Posterior cingulate gyrus (tissue), 11 donors: ENCODE measurements at regions not wholly inside any gene's neighbourhood (a gene's known extent, or its start where the extent isn't known, plus 50 kb on each side); places are given as distances from the start of the nearest gene placed in this dataset.
"Not testable (repeated sequence)": the region's sequence is repeated elsewhere in the genome, so short reads cannot be mapped to it uniquely, and the experiment has no call there.

Experiments used
- DNase-seq, 10 donors: peaks; one replicate each; pipeline versions ENCODE4 v3.0.0 to v3.0.0-alpha.2; 2020 to 2021; ENCODE audit warnings: mixed read lengths in 3 of 10
- intact Hi-C: fragments of 100-400 bp; cut with DNase I; formaldehyde crosslinking; loops from one replicate; pipeline ENCODE4 v1.15.1; 2023

DNA sequence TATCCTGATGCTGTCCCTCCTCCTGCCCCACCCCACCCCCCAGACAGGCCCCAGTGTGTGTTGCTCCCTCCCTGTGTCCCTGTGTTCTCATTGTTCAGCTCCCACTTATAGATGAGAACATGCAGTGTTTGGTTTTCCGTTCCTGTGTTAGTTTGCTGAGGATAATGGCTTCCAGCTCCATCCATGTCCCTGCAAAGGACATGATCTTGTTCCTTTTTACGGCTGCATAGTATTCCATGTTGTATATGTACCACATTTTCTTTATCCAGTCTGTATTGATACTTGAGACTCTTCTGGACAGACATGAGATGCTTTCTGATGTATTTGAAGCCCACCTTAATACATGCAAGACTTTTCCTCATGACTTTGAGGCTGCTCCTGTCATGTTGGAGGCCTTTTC lies 91.8 kb upstream of the USP9X start:
- DNase-seq, intact Hi-C loops: not testable (repeated sequence)

DNA sequence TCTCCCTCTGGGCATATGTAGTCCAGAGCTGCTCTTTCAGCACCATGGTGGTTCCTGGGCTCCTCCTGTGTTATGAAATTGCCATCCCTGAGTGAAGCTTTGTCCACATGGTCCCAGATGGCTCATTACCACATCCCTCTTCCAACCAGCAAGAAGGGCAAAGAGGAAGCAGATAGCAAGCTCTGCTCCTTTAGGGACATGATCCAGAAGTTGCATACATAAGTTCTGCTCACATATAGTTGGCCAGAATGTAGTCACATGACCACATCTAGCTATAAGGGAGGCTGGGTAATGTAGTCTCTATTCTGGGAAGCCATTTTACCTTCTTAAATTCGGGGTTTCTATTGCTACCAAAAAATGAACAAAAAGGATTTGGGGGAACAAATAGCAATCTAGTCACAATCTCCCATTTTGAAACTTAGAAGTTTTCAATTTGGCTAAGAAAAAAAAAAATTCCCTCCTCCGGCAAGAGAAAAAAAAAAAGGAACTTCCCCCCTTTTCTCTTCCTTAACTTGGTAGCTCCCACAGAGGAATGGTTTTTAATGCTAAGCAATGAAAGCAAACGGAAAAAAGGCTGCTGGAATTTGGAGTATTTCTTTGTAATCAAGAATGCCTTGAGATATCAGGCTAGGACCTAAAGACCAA lies 88.2 kb upstream of the USP9X start:
- intact Hi-C loops, result no loop called here
- no peak for DNase-seq

DNA sequence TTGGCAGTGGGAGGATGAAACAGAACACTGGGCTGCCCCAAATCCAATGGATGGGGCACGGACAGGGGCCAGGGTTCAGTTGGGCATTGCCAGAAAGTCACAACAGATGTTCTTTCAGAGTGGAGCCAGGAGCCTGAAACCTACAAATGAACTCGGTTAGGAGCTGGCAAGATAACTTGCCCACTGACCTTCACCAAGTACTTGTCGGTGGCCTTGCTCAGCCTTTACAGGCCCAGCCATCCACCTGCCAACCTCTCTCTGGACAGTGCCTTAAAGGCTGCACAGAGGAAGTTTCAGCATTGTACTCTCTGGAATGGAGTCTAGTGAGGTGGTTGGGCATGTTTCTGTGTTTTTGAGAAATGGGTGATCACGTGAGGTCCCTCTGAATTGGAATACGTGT lies 87.1 kb upstream of the USP9X start:
- intact Hi-C loops, result no loop called here
- no peak for DNase-seq

DNA sequence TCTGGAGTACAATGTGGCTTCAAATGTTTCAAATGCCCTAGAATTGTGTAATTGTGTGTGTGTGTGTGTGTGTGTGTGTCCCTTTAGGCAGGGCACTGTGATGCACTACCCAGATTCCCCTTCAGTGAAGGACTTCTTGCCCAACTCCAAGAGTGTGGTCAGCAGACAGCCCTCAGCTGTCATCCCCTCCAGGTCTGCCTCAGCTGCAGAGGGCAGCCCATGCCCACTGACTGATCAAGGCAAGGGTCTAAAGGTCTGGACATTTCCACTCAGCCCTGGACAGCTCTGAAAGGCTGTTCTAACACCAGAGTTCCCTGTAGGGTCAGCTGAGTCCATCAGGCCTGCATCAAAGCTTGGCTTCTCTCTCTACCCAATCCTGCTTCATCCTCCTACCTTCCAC lies 83.9 kb upstream of the USP9X start:
- DNase-seq, result no peak
- intact Hi-C loops, result no loop called here

DNA sequence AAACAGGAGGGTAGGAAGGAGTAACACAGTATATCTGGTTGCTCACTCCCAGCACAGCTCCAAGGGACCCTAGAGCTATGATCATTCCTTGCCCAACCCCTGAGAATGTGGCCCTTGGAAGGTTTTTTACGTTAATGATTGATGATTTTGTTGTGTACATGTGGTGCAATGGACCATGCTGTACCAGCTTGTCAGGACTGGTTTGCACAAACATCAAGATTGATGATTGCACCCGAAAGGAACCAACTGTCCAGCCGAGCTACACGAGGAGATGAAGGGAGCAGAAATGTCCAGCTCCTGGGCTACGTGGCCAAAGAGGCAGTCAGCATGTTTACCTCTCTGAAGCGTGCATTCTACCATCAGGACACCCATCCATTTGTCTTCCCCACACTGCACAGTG lies 83.2 kb upstream of the USP9X start:
- DNase-seq, result no peak
- intact Hi-C loops, result no loop called here

DNA sequence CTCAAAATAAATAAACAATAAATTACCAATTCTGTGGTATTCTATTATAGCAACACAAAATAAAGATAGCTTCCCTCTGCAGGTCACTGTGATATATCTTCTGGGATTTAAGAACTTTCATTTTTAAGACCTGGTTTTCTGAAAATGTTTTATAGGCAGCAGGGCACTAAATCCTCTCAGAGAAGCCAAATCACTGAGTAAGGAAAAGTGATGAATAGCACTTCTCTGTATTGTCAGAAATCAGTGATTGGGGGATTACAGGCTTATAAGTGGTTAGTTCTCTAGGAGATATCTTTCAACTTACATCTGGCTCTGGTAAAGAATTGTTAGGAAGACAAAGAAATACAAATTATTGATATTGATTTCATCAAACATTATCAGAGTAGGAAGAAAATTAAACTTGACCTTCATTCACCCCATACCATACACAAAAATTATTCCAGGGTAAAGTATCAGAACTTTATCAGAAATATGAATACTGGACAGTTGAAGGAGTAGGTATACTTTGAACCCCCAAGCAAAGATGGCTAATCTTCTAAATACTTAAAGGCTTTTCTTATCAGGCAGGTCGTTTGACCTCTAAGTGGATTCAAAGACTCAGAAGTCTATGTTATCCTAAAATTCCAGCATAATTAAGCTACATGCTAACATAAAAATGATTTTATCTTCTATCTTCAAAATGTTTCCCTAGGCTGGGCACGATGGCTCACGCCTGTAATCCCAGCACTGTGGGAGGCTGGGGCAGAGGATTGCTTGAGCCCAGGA lies 81.6 kb upstream of the USP9X start:
- intact Hi-C loops, result no loop called here
- no peak for DNase-seq

DNA sequence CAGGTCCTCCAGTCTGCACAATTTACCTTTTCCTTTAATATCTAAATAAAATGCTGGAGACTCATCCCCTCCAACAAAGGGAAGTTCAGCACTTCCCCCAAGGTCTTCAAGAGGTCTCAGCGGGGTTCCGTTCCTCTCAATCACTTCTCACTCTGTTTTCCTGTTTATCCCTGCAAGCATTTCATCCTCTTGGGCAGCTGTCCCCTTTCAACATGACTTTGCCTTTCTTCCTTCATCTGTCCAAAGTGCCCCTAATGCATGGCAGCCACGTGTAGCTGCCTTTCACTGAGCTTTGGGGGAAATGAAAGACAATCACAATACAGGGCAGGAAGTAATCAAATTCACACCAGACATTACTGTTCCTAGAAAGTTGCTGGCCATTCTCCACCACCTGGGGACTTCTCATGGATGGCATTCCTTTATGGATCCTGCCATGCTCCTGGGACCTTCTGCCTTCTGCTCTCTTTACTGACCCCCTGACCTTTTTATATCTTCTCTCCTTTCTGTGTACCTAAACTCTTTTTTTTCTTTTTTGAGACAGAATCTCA lies 79.7 kb upstream of the USP9X start:
- intact Hi-C loops, result no loop called here
- no peak for DNase-seq

DNA sequence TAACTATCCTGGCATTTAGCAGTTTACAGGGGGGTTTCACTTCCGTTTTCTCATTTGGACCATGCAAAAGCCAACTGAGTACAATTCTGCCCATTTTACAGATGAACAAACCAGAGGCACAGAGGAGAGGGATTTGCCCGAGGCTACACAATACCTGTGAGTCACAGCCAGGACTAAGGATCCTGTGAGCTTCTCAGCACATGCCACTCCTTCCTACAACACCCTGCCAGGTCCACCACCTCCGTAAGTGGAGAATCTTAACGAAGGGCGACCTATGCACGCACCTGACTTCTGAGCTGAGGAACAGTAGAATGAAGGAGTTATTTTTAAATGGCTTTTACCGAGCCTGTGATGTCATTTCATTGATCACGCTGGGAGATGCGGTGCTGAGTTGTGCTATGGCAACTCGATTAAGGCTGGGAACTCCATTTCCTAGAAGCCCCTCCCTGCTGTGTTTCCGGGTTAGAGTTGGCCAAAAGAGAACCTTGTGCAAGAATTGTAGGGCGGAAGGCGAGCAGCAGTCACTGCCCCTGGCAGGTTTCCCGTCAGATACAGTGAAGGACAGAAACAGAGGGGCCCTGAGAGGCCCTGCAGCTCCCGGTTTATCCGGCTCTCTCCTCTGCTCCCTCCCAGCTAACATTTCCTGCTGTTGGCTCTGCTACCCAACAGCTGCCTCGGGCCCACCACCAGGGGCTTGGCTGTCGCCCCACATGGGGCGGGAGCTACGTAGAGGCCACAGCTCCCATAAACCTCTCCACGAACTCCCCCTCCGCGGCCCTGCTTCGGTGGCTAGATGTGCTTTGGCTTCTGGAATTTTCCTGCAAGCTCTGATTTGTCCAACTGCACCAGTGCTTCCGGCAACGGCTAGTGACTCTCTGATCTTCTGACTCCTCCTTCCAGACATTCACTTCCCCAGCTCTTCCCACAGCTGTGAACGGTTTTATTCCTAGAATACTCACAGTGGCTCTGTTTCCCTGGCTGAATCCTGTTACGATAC lies 75.1 kb upstream of the USP9X start:
- intact Hi-C loops, result no loop called here
- DNase-seq, result peak in 8 of 10 donors; percentile 15 to 90 (median 35)

DNA sequence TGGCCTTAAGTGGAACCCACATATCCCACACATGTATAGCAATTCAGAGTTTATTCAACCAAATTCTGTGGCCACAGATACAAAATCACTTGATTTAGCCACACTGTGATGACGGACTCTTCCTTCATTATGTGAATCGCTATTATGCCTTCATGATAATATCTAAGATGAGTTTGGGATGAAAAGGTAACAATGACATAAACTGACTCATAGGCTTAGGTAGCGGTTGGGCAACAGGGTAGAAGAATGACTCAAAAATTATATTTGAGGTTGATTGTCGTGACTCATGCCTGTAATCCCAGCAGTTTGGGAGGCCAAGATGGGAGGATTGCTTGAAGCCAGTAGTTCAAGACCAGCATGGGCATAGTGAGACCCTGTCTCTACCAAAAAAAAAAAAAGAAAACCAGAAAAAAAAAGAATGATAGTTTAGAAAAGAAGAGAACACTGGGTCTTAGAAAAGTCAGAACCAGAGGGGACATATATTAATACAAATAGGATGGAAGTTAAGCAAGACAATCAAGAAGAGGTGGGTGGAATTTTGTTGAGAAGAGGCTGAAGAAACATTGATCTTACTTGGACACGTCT lies 70.4 kb upstream of the USP9X start:
- intact Hi-C loops, result no loop called here
- no peak for DNase-seq

DNA sequence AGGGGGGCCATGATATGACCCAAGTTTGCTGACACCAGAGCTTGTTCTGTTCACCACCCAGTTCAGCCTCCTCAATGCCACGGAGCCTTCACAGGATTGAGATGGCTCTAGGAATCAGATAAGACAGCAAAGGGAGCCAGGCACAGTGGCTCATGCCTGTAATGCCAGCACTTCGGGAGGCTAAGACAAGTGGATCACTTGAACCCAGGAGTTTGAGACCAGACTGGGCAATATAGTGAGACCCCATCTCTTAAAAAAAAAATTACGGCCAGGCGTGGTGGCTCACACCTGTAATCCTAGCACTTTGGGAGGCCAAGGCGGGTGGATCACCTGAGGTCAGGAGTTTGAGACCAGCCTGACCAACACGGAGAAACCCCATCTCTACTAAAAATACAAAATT lies 67.5 kb upstream of the USP9X start:
- intact Hi-C loops, DNase-seq: not testable (repeated sequence)

DNA sequence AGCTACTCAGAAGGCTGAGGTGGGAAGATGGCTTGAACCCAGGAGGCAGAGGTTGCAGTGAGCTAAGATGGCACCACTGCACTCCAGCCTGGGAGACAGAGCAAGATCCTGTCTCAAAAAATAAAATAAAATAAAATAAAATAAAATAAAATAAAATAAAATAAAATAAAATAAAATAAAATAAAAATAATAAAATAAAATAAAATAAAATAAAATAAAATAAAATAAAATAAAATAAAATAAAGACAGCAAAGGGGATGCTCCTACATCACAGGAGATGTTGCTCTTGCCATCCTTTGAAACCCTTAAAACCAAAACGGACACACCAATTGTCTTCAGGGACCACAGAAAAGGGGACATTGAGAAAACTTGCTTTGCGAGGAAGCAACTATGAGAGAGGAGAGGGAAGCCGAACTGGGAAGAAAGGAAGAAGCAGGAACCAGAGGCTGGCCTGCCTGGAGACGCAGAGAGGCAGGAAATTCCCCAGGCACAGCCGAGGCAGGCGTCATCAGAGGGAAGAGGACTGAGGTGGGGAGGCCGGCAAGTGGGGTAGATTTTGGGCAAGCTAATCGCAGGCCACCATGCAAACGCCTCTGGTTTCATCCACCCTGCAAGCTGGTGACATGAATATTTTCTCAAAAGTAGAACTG lies 66.7 kb upstream of the USP9X start:
- DNase-seq, intact Hi-C loops: not testable (repeated sequence)

DNA sequence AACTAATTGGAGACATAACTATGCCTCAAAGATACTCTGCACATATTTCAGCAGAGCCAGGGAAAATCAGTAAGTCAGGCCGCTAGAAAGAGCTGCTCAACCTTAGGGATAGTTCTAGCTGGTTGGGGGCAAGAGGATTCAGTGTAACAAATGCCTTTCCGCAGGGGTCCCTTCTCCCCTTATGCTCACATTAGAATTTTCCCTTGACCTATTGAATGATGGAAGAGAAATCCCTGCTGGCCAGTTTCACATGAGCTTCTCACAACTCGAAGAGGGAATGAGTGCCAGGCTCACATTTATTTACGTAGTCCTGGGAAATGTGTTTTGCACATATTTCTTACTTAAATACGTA lies 66.2 kb upstream of the USP9X start:
- no peak for DNase-seq
- intact Hi-C loops, result no loop called here

DNA sequence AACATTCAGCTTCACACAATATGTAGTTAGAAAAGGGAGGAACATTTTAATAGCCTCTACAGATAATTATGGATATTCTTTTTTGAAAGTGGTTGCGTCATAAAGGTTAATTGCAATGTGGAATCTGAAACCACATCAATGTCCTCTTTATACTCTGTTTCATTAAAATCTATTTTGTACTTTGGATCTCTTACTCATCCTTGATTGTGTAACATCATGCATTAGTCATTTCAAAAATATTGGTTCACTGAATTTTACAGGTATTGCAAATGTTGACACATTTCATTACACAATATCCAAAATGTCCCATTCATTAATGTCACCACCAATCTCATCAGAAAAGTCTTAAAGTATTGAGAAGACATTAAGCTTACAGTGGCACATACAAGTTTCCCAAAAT lies 62.7 kb upstream of the USP9X start:
- no peak for DNase-seq
- intact Hi-C loops, result no loop called here

DNA sequence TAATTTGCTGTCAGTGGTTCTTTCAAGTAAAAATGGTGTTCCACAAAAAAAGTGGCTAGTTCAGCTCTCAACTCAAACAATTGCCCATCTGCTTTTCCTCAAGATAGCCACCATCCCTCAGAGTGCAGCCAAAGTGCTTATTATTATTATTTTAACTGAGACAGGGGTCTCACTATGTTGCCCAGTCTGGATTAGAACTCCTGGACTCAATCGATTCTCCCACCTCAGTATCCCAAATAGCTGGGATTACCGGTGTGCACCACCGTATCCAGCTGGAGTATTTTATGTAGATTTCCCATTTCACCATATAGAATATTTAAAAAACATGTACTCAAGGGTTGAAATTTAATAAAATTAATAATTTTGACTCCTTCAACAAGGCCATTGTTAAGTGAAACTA lies 62.1 kb upstream of the USP9X start:
- intact Hi-C loops, result no loop called here
- DNase-seq, result no peak

DNA sequence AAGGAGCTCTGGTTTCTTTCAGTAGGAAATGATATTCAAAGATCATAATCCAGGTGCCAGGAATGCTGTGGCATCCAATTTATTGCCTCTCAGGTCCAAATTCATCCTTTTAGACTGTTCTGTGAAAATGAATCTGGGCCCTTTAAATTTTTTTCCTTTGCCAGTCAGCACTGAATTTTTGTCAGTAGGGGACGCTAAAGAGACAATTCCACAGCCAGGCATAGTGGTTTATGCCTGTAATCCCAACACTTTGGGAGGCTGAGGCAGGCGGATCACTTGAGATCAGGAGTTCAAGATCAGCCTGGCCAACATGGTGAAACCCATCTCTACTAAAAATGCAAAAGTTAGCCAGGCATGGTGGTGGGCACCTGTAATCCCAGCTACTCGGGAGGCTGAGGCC lies 60.9 kb upstream of the USP9X start:
- DNase-seq, intact Hi-C loops: not testable (repeated sequence)

DNA sequence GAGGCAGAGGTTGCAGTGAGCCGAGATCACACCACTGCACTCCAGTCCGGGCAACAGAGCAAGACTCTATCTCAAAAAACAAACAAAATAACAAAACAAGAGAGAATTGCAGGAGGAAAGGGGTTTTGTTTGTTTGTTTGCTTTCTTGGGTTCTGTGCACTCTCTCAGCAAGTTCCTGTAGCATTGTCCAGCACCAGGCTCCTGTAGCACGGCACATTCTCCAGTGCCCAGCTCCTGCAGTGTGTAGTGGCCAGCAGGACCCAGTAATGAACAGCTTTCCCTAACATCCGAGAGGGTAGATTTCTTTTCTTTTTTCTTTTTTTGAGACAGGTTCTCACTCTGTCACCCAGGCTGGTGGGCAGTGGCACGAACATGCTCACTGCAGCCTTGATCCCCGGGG lies 60.5 kb upstream of the USP9X start:
- intact Hi-C loops, result no loop called here
- no peak for DNase-seq

DNA sequence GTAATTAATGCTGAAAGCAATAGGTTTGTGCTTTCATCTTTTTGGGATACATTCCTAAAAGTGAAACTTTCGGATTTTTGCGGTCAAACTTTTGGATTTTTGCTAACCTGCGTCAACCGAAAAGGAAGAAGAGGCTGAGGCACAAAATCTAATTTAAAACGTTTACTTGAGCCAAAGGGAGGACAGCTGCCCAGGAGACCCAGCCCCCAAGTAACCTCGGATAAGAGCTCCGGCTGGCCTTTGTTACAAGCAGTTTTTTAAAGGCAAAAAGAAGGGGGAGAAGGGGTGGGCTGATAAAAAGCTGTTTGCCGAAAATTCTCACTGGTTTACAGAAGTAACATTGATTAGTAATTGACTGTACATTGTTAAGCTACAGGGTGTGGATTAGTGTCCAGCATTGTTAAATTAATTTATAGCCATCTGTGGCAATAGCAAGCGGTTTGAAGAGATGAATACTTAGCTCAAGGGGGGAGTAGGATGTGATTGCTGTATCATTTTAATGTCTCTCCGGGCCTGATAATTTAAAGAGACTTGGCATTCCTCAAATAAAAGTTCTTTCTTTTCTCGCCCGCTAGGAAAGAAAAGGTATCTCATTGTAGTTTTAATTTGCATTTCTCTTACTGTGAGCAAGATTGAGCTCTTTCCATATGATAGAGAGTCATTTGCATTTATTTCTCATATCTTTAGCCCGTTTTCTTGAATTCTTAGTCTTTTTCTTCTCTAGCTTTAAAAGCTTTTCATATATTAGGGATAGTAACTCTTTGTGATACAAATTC lies 59.1 kb upstream of the USP9X start:
- DNase-seq, result no peak
- intact Hi-C loops, result no loop called here

DNA sequence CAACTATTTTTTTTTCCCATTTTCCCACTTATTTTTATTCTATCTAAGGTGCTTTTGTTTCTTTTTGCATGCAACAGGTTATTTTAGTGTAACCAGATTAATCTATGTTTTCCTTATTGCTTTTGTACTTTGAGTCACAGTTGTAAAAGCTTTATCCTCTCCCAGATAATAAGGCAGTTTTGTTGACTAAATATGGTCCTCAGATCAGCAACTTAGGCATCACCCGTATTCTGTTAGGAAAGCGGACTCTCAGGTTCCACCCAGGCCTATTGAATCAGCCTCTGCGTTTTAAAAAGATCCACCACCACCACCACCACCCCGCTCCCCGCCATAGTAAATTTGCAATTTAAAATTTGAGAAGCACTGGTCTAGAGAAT lies 58.6 kb upstream of the USP9X start:
- DNase-seq, result no peak
- intact Hi-C loops, result no loop called here

DNA sequence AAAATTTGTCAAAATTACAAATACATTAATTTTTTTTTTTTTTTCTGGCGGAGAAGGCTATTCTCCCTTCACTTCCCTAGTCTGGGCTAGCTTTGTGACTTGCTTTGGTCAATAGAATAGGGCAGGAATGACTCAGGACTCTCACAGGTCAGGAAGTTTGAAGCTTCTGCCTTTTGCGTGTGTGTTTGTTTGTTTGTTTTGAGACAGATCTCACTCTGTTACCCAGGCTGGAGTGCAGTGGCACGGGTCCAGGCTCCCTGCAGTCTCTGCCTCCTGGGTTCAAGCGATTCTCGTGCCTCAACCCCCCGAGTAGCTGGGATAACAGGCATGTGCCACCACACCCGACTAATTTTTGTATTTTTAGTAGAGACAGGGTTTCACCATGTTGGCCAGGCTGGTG lies 55.9 kb upstream of the USP9X start:
- intact Hi-C loops, result no loop called here
- no peak for DNase-seq
